Spleen (tissue), 11 donors: ENCODE measurements at regions not wholly inside any gene's neighbourhood (a gene's known extent, or its start where the extent isn't known, plus 50 kb on each side); places are given as distances from the start of the nearest gene placed in this dataset.

Source experiments
- DNase-seq: peaks from one replicate; pipeline ENCODE4 v3.0.0-alpha.2; 2020
- H3K27ac ChIP-seq, 8 donors: fragments of 200-600 bp; sonication (generic) in 7 of 8; 1 replicate in 4 of 8; 2 replicates in 4 of 8; pipeline versions ENCODE4 v1.5.0 to v1.8.0; 2016 to 2021; ENCODE audit warnings: inconsistent platforms in 4 of 8, mild to moderate bottlenecking in 4 of 8, moderate library complexity in 1 of 8
- H3K27me3 ChIP-seq, 7 donors: fragments of 200-600 bp; sonication (generic) in 6 of 7; replicated peaks in 1 of 7; 1 replicate in 4 of 7; 2 replicates in 3 of 7; pipeline versions ENCODE4 v1.5.0 to v1.8.0; 2016 to 2021; ENCODE audit warnings: inconsistent platforms in 3 of 7, mild to moderate bottlenecking in 1 of 7
- H3K36me3 ChIP-seq, 6 donors: fragments of 200-600 bp; sonication (generic) in 5 of 6; 1 replicate in 4 of 6; 2 replicates in 2 of 6; pipeline versions ENCODE4 v1.5.0 to v1.8.0; 2016 to 2021; ENCODE audit warnings: inconsistent platforms in 2 of 6
- H3K4me1 ChIP-seq, 6 donors: fragments of 200-600 bp; sonication (generic) in 5 of 6; 1 replicate in 3 of 6; 2 replicates in 3 of 6; pipeline versions ENCODE4 v1.5.0 to v1.8.0; 2016 to 2021; ENCODE audit warnings: inconsistent platforms in 3 of 6
- H3K4me3 ChIP-seq, 8 donors: fragments of 200-600 bp; sonication (generic) in 7 of 8; 1 replicate in 4 of 8; 2 replicates in 4 of 8; pipeline versions ENCODE4 v1.5.0 to v1.8.0; 2016 to 2021; ENCODE audit warnings: inconsistent platforms in 4 of 8, mild to moderate bottlenecking in 4 of 8, moderate library complexity in 2 of 8
- H3K9me3 ChIP-seq, 8 donors: fragments of 200-600 bp; sonication (generic) in 7 of 8; 1 replicate in 4 of 8; 2 replicates in 4 of 8; pipeline versions ENCODE4 v1.5.0 to v1.8.0; 2016 to 2021; ENCODE audit warnings: inconsistent platforms in 4 of 8
- POLR2A ChIP-seq, 3 donors: fragments of 450-650 bp; IDR thresholded peaks; one replicate each; pipeline ENCODE4 v1.5.1; 2017; ENCODE audit warnings: antibody characterized with exemption in 3 of 3, mild to moderate bottlenecking in 1 of 3
- POLR2AphosphoS5 ChIP-seq, 3 donors: sonication (generic); formaldehyde crosslinking; IDR thresholded peaks; one replicate each; pipeline ENCODE4 v1.5.1; 2017; ENCODE audit warnings: antibody characterized with exemption in 3 of 3
- WGBS, 5 donors: extraction: QIAGEN DNeasy Blood & Tissue Kit in 3 of 5; methylation state at CpG; one replicate each; pipeline versions ENCODE4 v1.1.5 to v1.1.7; 2013 to 2018; 5-methylcytosine and 5-hydroxymethylcytosine counted together
- intact Hi-C: fragments of 100-400 bp; cut with DNase I; formaldehyde crosslinking; loops from one replicate; pipeline ENCODE4 v1.15.0; 2023; ENCODE audit warnings: low total_unique reads
- small RNA-seq, 4 donors: library from RNA; depleted of rRNA; stranded (forward); fragments of <200 nt; gene quantifications; one replicate each; pipeline ENCODE3, GENCODE V24; 2016
- TF ChIP-seq, protein P1 (sequence below), 11 experiments: fragments of 200-600 bp in 7 of 11; fragments of 450-650 bp in 4 of 11; sonication (generic) in 4 of 11; IDR thresholded peaks in 8 of 11; conservative IDR thresholded peaks in 3 of 11; 1 replicate in 7 of 11; 2 replicates in 4 of 11; pipeline versions ENCODE4 v1.4.0 to v1.8.0; 2016 to 2021; ENCODE audit warnings: antibody characterized with exemption in 11 of 11, inconsistent platforms in 4 of 11, mild to moderate bottlenecking in 1 of 11
- donor health status: healthy with polysubstance abuse.
- donor health status: DM: no; HTN: no; CAD: no; lungs with moderate emphysema.
- donor health status: DM: no; HTN: no; CAD: no.
- donor health status: Bipolar disorder and iron deficiency.
- donor health status: healthy.
- donor health status: DM: no; HTN: no; CAD: no.
- donor health status: DM: yes; HTN: yes; CAD: no.

DNA sequence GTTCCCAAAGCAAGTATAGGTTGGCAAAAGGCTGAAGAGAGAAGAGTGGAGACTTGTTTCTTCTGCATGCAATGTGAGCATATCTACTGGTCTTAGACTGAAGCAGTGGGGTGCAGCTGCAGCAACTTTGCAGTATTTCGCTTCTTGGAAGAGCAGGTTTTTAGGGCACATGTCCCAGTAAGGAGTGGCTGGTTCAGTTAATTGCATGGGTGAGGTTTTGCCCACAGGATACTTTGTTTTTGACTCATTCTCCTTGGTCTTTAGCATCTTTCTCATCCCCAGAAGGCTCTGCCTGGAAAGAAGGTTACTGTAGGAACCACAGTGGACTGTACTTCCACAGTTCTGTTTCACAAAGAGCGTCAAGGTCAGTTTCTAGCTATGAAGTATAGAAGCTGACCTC, 68.0 kb upstream of the NR3C2 start:
- peaks cover 0 to 21% (median 2%) of the 10 kb centered on the region in 6 donors for H3K4me1 ChIP-seq
- H3K4me3 ChIP-seq: no peak overlapping the region
- H3K27me3 ChIP-seq: no peaks in the 10 kb centered on the region
- WGBS, 5 donors: 69 to 75% (median 73%) methylated on average over 2 of the region's 2 CpGs
- H3K27ac ChIP-seq: no peak overlapping the region
- intact Hi-C loops: no loop called here
- no peaks in the 10 kb centered on the region for H3K9me3 ChIP-seq
- TF ChIP-seq, protein P1, sequence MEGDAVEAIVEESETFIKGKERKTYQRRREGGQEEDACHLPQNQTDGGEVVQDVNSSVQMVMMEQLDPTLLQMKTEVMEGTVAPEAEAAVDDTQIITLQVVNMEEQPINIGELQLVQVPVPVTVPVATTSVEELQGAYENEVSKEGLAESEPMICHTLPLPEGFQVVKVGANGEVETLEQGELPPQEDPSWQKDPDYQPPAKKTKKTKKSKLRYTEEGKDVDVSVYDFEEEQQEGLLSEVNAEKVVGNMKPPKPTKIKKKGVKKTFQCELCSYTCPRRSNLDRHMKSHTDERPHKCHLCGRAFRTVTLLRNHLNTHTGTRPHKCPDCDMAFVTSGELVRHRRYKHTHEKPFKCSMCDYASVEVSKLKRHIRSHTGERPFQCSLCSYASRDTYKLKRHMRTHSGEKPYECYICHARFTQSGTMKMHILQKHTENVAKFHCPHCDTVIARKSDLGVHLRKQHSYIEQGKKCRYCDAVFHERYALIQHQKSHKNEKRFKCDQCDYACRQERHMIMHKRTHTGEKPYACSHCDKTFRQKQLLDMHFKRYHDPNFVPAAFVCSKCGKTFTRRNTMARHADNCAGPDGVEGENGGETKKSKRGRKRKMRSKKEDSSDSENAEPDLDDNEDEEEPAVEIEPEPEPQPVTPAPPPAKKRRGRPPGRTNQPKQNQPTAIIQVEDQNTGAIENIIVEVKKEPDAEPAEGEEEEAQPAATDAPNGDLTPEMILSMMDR (IDR thresholded peaks at IDR 0.05 in 8 of 11, conservative IDR thresholded peaks at IDR 0.05 in 3 of 11): no peak
- TF ChIP-seq POLR2AphosphoS5 (IDR thresholded peaks at IDR 0.05): no peak
- no peak for TF ChIP-seq POLR2A (IDR thresholded peaks at IDR 0.05)
- DNase-seq: no peak
- H3K36me3 ChIP-seq: no peaks in the 10 kb centered on the region

DNA sequence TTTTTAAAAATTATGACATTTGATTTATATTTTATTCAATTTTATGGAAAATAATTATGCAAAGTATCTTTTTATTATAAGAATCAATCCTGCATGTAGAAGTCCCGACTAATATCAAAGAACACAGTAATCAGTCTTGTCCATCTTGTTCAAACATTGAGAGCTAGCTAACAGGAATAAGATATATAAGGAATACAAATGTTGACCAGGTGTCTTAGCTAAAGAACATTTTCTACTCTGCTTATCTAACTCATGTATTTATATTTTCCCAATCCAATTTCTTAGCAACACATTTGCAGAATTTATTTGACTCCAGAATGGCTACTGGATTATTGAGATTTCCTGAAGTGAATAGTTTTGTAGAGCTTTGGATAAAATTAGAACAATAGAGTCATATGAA, 61.5 kb upstream of the NR3C2 start:
- TF ChIP-seq, protein P1 (IDR thresholded peaks at IDR 0.05 in 8 of 11, conservative IDR thresholded peaks at IDR 0.05 in 3 of 11): no peak
- TF ChIP-seq POLR2AphosphoS5 (IDR thresholded peaks at IDR 0.05): no peak
- Histone ChIP-seq H3K36me3 (no peaks in the 10 kb centered on the region), H3K4me1 (peaks cover 0 to 3% (median 0%) of the 10 kb centered on the region in 6 donors), H3K27me3 (no peaks in the 10 kb centered on the region), H3K4me3 (no peak overlapping the region), H3K9me3 (peaks cover 0 to 7% (median 0%) of the 10 kb centered on the region in 8 donors), H3K27ac (no peak overlapping the region)
- intact Hi-C loops: no loop called here
- 0 to 91% (median 30%) methylated on average over 1 of the region's 1 CpG for WGBS, 5 donors
- no peak for DNase-seq

DNA sequence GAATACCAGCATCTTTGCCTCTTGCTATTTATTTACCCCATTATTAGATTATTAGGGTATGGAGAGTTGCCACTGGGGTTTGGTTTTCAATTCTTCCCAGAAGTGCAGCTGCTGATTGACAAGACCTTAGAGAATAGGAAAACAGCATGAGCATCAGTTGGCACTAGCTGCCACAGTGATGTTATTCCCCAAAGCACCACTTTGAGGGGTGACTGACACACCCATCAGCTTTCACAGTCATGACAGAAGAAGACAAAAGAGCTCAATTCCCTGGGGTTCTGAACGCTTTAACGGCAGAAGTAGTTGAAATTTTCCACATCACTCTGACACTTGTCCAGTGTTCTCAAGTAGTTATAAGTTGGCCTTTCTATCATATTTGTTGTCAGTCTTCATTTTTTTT, 55.0 kb upstream of the NR3C2 start:
- peaks cover 0 to 11% (median 0%) of the 10 kb centered on the region in 8 donors for H3K9me3 ChIP-seq
- no peaks in the 10 kb centered on the region for H3K36me3 ChIP-seq
- no peak for DNase-seq
- 71 to 84% (median 81%) methylated on average over 2 of the region's 2 CpGs for WGBS, 5 donors
- no peak overlapping the region for H3K4me3 ChIP-seq
- no peak overlapping the region for H3K27ac ChIP-seq
- peaks cover 0 to 2% (median 0%) of the 10 kb centered on the region in 6 donors for H3K4me1 ChIP-seq
- H3K27me3 ChIP-seq: no peaks in the 10 kb centered on the region
- intact Hi-C loops: no loop called here
- TF ChIP-seq, protein P1 (IDR thresholded peaks at IDR 0.05 in 8 of 11, conservative IDR thresholded peaks at IDR 0.05 in 3 of 11): no peak
- TF ChIP-seq POLR2AphosphoS5 (IDR thresholded peaks at IDR 0.05) (no peak), POLR2A (IDR thresholded peaks at IDR 0.05) (no peak)

DNA sequence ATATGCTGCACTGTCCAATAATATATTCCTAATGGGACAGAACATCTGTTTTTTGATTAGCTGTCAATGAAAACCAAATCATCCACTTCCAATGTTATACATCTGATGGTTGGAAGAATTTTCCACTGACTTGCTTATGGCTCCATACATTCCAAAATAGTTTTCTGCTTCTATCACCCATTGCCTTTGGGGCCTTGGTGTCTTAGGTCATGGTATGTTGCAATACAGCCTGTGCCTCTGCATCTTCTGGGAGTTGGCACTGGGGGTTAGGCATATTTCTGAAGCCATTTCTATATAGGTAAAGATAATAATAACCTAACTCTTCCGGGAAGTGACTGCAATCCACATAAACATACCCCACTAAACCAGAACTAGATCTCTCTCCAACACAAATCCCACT, 53.2 kb upstream of the NR3C2 start:
- WGBS, 5 donors: 91 to 95% (median 93%) methylated on average over 1 of the region's 1 CpG
- Histone ChIP-seq H3K9me3 (peaks cover 0 to 11% (median 0%) of the 10 kb centered on the region in 8 donors), H3K27me3 (no peaks in the 10 kb centered on the region), H3K4me3 (no peak overlapping the region), H3K4me1 (no peaks in the 10 kb centered on the region), H3K27ac (no peak overlapping the region), H3K36me3 (no peaks in the 10 kb centered on the region)
- intact Hi-C loops: no loop called here
- TF ChIP-seq, protein P1 (IDR thresholded peaks at IDR 0.05 in 8 of 11, conservative IDR thresholded peaks at IDR 0.05 in 3 of 11): no peak
- TF ChIP-seq POLR2A (IDR thresholded peaks at IDR 0.05): no peak
- TF ChIP-seq POLR2AphosphoS5 (IDR thresholded peaks at IDR 0.05): no peak
- DNase-seq: no peak

Small RNA genes in the stretch of these regions (small RNA-seq; reads per million reads assigned to genes)
- gene RNA5SP166 (0 reads per million in 4 donors), gene RNU7-197P (0 reads per million in 4 donors)
